HG03378 (cell line): ENCODE measurements at regions not wholly inside any gene's neighbourhood (a gene's known extent, or its start where the extent isn't known, plus 50 kb on each side); places are given as distances from the start of the nearest gene placed in this dataset.

Experiments used
- ATAC-seq: cut with Tn5 transposase; IDR thresholded peaks from one replicate; pipeline ENCODE4 v1.9.1; 2021; ENCODE audit warnings: mild to moderate bottlenecking, moderate library complexity; ENCODE audit not compliant: unreplicated experiment

GRCh38 chr20:23186808-23187207 lies 100.7 kb upstream of the CD93 start:
- no peak for ATAC-seq

DNA sequence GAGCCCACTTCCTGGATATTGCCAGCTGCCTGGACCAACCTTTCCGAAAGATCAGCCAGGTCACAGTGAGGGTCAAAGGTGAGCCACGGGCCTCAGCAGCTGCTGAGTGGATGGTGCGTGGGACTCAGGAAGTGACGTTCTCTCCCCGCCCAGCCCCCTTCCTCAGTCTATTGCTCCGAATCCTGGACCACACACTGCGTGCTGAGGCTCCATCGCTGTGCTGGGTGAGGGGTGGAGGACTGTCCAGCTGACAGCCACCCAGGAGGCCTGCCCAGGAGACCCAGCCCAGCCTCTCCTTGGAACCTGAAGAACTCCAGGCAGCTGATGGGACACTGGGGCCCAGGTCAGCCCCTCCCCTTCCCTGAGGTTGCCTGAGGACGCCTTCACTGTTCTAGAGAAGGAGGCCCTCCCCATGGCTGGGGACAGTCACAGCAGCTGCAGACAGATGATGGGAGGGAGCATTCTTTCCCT lies 94.4 kb upstream of the CD93 start:
- ATAC-seq: no peak

GRCh38 chr20:23179766-23180403 lies 93.8 kb upstream of the CD93 start:
- ATAC-seq: no peak

- ATAC-seq: no peak
These were observed 92.7 kb upstream of the CD93 start for GRCh38 chr20:23178806-23179205.

DNA sequence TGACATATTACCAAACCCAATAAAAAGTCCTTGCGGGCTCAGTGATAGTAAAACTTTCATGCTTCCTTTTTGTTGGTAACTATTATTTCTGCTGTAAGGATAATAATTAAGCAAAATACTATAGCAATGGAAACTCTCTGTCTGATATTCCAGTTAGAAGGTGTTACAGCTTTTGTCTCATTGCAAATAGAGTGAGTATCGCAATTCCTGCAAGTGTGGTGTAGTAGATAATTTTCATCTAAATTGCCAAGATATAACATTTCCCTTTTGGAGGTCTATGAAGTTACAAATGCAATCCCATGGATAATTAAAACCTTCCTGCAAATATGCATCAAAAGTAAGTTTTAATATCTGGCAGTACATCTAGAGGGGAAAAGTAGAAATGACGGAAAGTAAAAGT lies 88.7 kb upstream of the CD93 start:
- no peak for ATAC-seq

DNA sequence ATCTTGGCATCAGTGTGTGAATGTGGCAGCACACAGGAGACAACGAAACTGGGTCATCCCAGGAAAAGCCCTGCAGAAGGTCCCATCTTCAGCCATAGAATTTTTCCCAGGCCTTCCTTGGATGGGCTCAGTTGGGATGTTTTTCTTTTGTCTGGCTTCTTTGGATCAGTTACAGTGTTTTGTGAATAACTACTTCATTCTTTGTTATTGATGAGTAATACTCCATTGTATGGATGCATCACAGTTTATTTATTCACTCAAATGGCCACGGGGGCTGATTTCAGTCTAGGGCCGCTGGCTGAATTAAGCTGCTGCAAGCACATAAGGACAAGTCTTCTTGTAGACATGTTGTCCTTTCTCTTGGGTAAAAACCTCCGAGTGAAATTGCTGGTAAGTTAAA lies 81.3 kb upstream of the CD93 start:
- ATAC-seq: no peak

DNA sequence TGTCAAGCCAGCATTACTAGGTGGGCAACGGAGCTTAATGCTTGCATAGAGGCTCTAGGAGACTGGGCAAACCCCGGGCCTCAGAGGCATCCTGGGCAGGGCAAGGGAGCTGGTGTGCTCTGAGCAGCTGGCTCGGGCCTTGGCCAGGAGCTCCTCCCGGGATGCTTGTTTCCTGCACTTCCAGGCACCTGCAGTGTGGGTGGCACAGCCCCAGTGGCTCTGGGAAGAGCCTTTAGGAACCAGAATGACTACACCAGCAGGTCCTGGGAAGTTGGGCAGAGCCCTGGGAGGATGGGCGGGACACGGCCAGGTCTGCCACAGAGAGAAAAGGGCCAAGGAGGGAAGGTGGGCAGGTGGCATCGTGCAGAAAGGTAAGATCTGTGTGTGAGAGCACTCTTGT lies 80.4 kb upstream of the CD93 start:
- no peak for ATAC-seq

- no peak for ATAC-seq
These were observed 79.8 kb upstream of the CD93 start for GRCh38 chr20:23165964-23166363.

- ATAC-seq: no peak
These were observed 79.2 kb upstream of the CD93 start for GRCh38 chr20:23165307-23165750.

DNA sequence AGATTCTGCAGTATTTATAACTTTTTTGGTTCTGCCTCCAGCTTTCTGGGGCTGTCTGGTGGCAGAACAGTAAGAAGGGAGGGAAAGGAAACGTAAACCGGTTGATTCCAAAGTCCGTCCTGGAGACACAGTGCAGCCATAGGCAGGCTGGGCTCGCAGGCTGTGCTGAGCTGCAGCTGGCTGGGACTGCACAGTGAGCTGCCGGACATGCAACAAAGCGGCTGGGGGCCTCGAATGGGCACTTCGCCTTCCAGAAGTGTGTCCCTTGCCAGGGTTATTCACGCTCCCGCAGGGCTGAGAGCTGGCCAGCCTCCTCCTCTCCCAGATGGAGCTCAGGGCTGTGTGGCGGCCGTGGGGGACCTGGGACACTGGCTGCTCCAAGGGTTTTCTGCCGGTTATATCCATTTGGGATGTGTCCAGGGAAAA lies 78.1 kb upstream of the CD93 start:
- ATAC-seq: no peak

- no peak for ATAC-seq
These were observed 77.4 kb upstream of the CD93 start for GRCh38 chr20:23163562-23163961.

- ATAC-seq: no peak
These were observed 76.8 kb upstream of the CD93 start for GRCh38 chr20:23162887-23163286.

GRCh38 chr20:23161968-23162696 lies 76.0 kb upstream of the CD93 start:
- no peak for ATAC-seq

DNA sequence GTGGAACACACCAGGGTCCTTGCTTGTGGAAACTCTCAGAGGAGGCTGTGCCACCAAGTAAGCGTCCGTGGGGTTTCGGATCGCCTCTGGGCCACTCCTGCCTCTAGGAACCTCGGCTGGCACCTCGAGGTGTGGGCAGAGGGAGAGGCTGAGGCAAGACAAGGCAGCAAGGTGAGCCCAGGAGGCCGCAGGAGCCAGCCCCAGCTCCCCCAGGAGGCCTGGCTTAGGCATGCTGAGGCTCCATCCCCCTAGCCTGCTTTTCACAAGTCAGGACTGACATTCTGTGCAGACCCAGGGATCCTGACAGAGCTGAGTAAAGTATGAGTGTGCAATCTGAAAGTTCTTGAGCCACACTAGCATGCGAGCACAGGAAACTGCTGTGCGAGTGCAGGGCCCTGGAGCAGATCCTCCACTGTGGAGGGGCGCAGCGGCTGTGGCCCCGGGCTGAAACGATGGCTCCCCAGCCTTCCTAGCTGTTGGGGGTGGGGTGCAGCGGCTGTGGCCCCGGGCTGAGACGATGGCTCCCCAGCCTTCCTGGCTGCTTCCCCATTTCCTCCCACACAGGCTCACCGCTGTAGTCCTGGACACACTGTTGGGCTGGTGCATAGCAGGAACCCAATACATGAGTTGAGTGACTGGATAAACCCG lies 75.2 kb upstream of the CD93 start:
- no peak for ATAC-seq

DNA sequence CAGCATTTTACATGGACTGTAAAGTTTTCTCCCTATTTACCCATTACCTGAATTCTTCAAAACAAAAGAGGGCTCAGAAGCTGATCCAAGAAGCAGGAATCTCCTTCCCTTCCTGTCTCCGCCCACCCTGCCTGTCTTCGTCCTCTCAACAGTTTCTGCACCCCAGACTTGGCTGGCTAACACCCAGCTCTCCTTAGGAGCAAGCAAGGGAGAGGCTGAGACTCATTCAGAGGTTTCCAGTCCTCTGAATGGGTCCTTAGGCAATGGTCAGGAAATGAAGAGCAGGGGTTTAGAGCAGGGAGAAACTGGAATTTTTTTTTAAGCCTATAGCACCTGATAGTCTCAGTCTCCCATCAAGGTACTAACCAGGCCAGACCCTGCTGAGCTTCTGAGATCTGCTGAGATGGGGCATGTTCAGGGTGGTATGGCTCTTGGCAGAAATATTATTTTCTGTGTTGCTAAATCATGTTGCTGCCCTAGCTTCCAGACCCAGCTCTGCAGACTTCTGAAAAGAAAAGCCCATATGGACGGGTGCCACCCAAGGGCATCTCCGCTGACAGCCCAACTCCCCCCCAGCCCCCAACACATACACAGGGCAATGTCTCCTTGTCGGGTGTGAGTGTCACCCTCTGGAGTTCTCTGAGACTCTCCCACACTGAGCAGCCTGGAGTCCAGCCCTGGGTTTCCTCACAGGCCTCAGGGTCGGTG lies 74.6 kb upstream of the CD93 start:
- ATAC-seq: no peak

GRCh38 chr20:23159947-23160318 lies 73.8 kb upstream of the CD93 start:
- no peak for ATAC-seq

- no peak for ATAC-seq
These were observed 73.3 kb upstream of the CD93 start for GRCh38 chr20:23159256-23159946.

DNA sequence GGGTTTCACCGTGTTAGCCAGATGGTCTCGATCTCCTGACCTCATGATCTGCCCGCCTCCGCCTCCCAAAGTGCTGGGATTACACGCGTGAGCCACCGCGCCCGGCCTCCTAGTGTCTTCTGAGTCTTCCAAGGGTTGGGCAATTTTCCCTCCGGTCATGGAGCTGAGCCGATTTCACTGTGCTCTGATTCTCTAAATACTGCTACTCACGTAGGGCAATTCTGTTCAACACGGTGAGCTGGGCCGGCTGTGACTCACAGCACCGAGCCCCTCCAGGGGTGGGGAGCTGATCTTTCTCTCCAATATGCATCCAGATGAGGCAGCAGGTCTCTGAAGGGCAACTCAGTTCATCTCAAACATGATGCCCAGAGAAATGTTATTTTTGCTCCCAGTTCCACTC lies 71.6 kb upstream of the CD93 start:
- ATAC-seq: no peak

- ATAC-seq: no peak
These were observed 70.8 kb upstream of the CD93 start for GRCh38 chr20:23156842-23157423.

DNA sequence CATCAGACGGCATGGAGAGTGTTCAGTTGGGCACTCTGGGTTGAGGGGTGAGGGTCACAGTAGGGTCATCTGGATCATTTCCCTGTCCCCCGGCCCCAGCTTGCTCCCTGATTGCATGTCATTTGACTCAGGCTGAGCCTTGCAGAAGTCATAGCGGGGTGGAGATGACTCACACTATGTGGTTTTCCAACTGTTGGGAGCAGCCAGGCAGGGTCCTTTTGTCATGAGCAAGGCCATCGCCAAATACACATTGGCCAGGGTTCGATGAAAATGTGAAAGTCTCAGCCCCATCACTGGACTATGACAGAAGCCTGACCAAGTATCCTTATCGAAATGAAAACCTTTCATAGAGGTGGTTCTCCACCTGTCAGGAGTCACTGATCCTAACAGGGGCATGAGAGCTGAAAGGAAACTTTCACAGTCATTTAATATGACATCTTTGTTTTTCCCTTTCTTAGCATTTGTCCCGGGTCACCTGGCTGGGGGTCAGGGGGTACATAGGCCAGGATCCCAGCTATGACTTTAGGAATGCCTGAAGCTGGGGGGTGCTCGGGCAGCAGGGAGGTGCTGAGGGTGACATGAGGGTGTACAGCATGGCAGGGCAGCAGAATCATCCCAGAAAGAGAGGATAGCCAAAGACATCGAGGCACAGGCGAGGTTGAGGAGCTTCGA lies 70.2 kb upstream of the CD93 start:
- no peak for ATAC-seq
